ENCODE measurements at regions not wholly inside any gene's neighbourhood (a gene's known extent, or its start where the extent isn't known, plus 50 kb on each side); places are given as distances from the start of the nearest gene placed in this dataset.

GRCh38 chr5:57106661-57107060 is 67.2 kb upstream of the GPBP1 start (continued):
- TF ChIP-seq SUZ12 (IDR thresholded peaks at IDR 0.05; ENCODE audit: low read length) (no peak), POU5F1 (IDR thresholded peaks at IDR 0.05; ENCODE audit: low read depth, low read length) (no peak), EGR1 (IDR thresholded peaks at IDR 0.05; ENCODE audit: borderline replicate concordance, low read depth, low read length) (no peak), JUN (IDR thresholded peaks at IDR 0.05; ENCODE audit: low read depth, low read length) (no peak), SAP30 (IDR thresholded peaks at IDR 0.05; ENCODE audit: insufficient read depth, insufficient replicate concordance, low read length) (no peak), SP2 (IDR thresholded peaks at IDR 0.05; ENCODE audit: low read length) (no peak)
